Loucy (cell line): ENCODE measurements at regions not wholly inside any gene's neighbourhood (a gene's known extent, or its start where the extent isn't known, plus 50 kb on each side); places are given as distances from the start of the nearest gene placed in this dataset.

Experiments
- H2AFZ ChIP-seq: fragments of 200-600 bp; sonication (generic); 2 replicates; pipeline ENCODE4 v1.6.0; 2016; ENCODE audit warnings: antibody characterized with exemption, mild to moderate bottlenecking, low read length, moderate library complexity
- H3F3A ChIP-seq: fragments of 200-600 bp; 2 replicates; pipeline ENCODE4 v1.6.0; 2016; ENCODE audit warnings: antibody characterized with exemption, low read depth, mild to moderate bottlenecking
- H3K27me3 ChIP-seq: fragments of 200-600 bp; sonication (generic); 2 replicates; pipeline ENCODE4 v1.6.1; 2014; ENCODE audit warnings: low read length, mild to moderate bottlenecking; ENCODE audit not compliant: insufficient read depth, poor library complexity, severe bottlenecking
- H3K36me3 ChIP-seq: fragments of 200-600 bp; sonication (generic); 2 replicates; pipeline ENCODE4 v1.6.1; 2016; ENCODE audit warnings: low read length; ENCODE audit not compliant: insufficient read depth
- H3K4me1 ChIP-seq: fragments of 200-600 bp; sonication (generic); 2 replicates; pipeline ENCODE4 v1.5.1; 2014; ENCODE audit warnings: low read length, mild to moderate bottlenecking; ENCODE audit not compliant: insufficient read depth, poor library complexity, severe bottlenecking
- H3K4me2 ChIP-seq: fragments of 200-600 bp; sonication (generic); 2 replicates; pipeline ENCODE4 v1.6.0; 2014; ENCODE audit warnings: antibody characterized with exemption, low read length, low read depth, mild to moderate bottlenecking; ENCODE audit not compliant: poor library complexity, severe bottlenecking
- H3K4me3 ChIP-seq: fragments of 200-600 bp; sonication (generic); 2 replicates; pipeline ENCODE4 v1.5.1; 2014; ENCODE audit warnings: low read length, mild to moderate bottlenecking, mixed read lengths; ENCODE audit not compliant: poor library complexity, severe bottlenecking
- H3K79me2 ChIP-seq: fragments of 200-600 bp; sonication (generic); 2 replicates; pipeline ENCODE4 v1.6.1; 2014; ENCODE audit warnings: low read length; ENCODE audit not compliant: insufficient read depth
- H3K9ac ChIP-seq: fragments of 200-600 bp; sonication (generic); 2 replicates; pipeline ENCODE4 v1.6.0; 2014; ENCODE audit warnings: mild to moderate bottlenecking, low read depth, low read length, moderate library complexity; ENCODE audit not compliant: poor library complexity, severe bottlenecking
- H3K9me2 ChIP-seq: fragments of 200-600 bp; sonication (generic); replicated peaks from 2 replicates; pipeline ENCODE4 v1.6.1; 2016; ENCODE audit warnings: low read depth, low read length, mixed read lengths
- H3K9me3 ChIP-seq: fragments of 200-600 bp; sonication (generic); 2 replicates; pipeline ENCODE4 v1.6.1; 2014; ENCODE audit warnings: mild to moderate bottlenecking, antibody characterized with exemption, low read length, low read depth; ENCODE audit not compliant: insufficient read depth
- H4K20me1 ChIP-seq: fragments of 200-600 bp; sonication (generic); 2 replicates; pipeline ENCODE4 v1.6.0; 2014; ENCODE audit warnings: antibody characterized with exemption, low read length, mild to moderate bottlenecking; ENCODE audit not compliant: insufficient read depth, poor library complexity, severe bottlenecking
- EZH2phosphoT487 ChIP-seq: fragments of 200-600 bp; IDR thresholded peaks from 2 replicates; pipeline ENCODE4 v1.6.1; 2018; ENCODE audit warnings: antibody characterized with exemption, mild to moderate bottlenecking, moderate library complexity, borderline replicate concordance
- TF ChIP-seq, protein P1 (sequence below): fragments of 200-600 bp; sonication (generic); conservative IDR thresholded peaks from 2 replicates; pipeline ENCODE4 v1.5.1; 2014; ENCODE audit warnings: mild to moderate bottlenecking, antibody characterized with exemption, low read length

DNA sequence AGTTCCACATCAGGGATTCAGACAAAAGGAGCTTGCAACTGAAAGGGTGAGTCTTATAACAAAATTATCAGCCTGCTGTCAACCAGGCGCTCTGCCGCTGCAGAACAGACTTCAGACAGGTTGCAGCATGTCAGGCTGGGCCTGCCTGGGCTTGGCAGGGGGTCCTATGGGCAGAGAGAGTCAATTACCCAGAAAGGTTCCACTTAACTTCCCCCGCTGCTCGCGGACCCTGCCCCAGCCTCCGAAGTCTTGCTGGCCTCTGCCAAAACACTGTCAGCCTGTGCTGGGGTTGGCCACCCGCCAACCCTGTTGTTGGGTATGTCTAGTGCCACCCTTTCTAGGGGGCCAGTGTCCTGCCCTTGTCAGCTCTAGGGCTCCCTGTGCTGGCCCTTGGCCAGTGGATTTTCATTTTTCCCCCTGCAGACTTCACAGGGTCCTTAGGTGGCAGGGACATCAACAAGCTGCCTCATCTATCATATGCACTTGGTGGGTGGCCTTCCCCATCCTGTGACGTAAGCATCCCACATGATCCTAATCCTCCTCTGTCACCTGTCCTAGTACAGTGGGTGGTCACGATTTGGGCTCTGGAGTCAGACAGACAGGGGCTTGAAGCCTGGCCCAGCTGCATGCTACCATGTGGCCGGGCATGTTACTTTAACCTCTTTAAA is 166.5 kb upstream of the CADM1 start:
- H4K20me1 ChIP-seq, result no peaks in the 10 kb centered on the region
- TF ChIP-seq EZH2phosphoT487, result no peak
- TF ChIP-seq, protein P1, sequence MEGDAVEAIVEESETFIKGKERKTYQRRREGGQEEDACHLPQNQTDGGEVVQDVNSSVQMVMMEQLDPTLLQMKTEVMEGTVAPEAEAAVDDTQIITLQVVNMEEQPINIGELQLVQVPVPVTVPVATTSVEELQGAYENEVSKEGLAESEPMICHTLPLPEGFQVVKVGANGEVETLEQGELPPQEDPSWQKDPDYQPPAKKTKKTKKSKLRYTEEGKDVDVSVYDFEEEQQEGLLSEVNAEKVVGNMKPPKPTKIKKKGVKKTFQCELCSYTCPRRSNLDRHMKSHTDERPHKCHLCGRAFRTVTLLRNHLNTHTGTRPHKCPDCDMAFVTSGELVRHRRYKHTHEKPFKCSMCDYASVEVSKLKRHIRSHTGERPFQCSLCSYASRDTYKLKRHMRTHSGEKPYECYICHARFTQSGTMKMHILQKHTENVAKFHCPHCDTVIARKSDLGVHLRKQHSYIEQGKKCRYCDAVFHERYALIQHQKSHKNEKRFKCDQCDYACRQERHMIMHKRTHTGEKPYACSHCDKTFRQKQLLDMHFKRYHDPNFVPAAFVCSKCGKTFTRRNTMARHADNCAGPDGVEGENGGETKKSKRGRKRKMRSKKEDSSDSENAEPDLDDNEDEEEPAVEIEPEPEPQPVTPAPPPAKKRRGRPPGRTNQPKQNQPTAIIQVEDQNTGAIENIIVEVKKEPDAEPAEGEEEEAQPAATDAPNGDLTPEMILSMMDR, result no peak
- no peak overlapping the region for H3K9ac ChIP-seq
- H2AFZ ChIP-seq, result no peak overlapping the region
- no peak overlapping the region for H3K4me2 ChIP-seq
- no peaks in the 10 kb centered on the region for H3K9me3 ChIP-seq
- H3K9me2 ChIP-seq, result no peaks in the 10 kb centered on the region
- no peaks in the 10 kb centered on the region for H3K4me1 ChIP-seq
- no peak overlapping the region for H3K4me3 ChIP-seq
- no peaks in the 10 kb centered on the region for H3K27me3 ChIP-seq
- H3F3A ChIP-seq, result no peaks in the 10 kb centered on the region
- no peaks in the 10 kb centered on the region for H3K79me2 ChIP-seq
- no peaks in the 10 kb centered on the region for H3K36me3 ChIP-seq

DNA sequence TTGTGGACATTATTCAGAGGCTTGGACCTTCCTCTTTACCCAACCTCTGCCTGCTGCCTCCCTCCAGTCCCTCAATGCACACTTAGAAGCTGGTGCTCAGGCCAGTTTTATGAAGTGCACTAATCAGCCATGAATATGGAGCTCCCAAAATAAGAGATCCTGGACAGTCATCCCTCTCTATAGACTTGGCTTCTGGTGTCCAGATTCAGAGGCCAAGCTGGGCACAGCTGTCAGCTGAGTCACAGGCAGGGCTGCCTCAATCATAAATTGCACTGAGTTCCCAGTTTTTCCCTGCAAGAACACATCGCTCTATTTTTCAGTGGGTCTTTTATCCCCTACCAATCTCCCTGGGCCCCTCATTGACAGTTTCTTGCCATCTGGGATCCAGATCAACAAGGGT is 161.7 kb upstream of the CADM1 start:
- H3K4me1 ChIP-seq, result no peaks in the 10 kb centered on the region

DNA sequence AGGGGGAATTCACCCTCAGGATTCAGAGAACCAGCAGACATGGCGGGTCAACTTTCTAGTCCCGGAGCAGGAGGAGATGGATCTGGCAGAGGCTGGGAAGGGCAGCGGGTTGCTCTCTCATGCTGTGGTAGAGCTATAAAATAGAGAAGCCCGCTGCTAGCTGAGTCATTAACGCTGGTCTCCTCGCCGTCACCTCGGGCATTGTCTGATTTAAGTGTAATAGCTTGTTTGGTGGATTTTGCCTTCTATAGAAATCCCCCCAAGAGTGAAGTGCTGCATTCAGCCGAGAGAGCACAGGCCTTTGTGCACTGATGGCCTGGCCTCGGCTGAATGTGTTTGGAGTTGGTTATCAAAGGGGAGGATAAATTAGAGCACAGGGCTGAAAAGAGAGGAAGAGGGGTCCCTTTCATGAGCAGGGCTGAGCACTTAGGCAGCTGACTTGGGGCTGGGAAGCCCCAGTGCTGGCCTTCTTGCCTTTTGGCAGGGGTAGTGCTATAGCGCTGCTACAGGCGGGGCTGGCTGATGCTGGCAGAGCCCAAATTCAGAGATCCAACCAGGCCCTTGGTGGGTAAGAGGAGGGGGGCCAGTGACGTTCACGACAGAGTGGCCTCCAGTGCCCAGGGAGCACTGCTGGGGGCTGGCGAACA is 161.1 kb upstream of the CADM1 start:
- Histone ChIP-seq H3K79me2 (no peaks in the 10 kb centered on the region), H3K27me3 (no peaks in the 10 kb centered on the region), H3K9me2 (no peaks in the 10 kb centered on the region), H3K9me3 (no peaks in the 10 kb centered on the region), H3K4me1 (no peaks in the 10 kb centered on the region), H3K4me2 (no peak overlapping the region), H3K36me3 (no peaks in the 10 kb centered on the region), H3K4me3 (no peak overlapping the region), H3K9ac (no peak overlapping the region), H3F3A (no peaks in the 10 kb centered on the region), H2AFZ (no peak overlapping the region), H4K20me1 (no peaks in the 10 kb centered on the region)
- TF ChIP-seq, protein P1, result no peak
- no peak for TF ChIP-seq EZH2phosphoT487

More for the DNA sequence above, 161.7 kb upstream of the CADM1 start:
- TF ChIP-seq, protein P1, result no peak
- no peak for TF ChIP-seq EZH2phosphoT487
- Histone ChIP-seq H2AFZ (no peak overlapping the region), H3K9ac (no peak overlapping the region), H4K20me1 (no peaks in the 10 kb centered on the region), H3K4me3 (no peak overlapping the region), H3K27me3 (no peaks in the 10 kb centered on the region), H3K4me2 (no peak overlapping the region), H3K36me3 (no peaks in the 10 kb centered on the region), H3F3A (no peaks in the 10 kb centered on the region), H3K79me2 (no peaks in the 10 kb centered on the region), H3K9me2 (no peaks in the 10 kb centered on the region), H3K9me3 (no peaks in the 10 kb centered on the region)
